ENCODE measurements at regions not wholly inside any gene's neighbourhood (a gene's known extent, or its start where the extent isn't known, plus 50 kb on each side); places are given as distances from the start of the nearest gene placed in this dataset.

GRCh38 chr13:34129436-34129835 is 311.5 kb downstream of the RFC3 start:
- no peak for DNase-seq

- DNase-seq, result no peak
Observed at GRCh38 chr13:34137200-34137599, 319.3 kb downstream of the RFC3 start.

- no peak for DNase-seq
Observed at GRCh38 chr13:34139660-34140227, 321.8 kb downstream of the RFC3 start.

- no peak for DNase-seq
Observed at GRCh38 chr13:34143637-34144036, 325.7 kb downstream of the RFC3 start.

GRCh38 chr13:34144142-34144541 is 326.2 kb downstream of the RFC3 start:
- no peak for DNase-seq

GRCh38 chr13:34145061-34145460 is 327.1 kb downstream of the RFC3 start:
- no peak for DNase-seq

- no peak for DNase-seq
Observed at GRCh38 chr13:34148359-34148758, 330.4 kb downstream of the RFC3 start.

- no peak for DNase-seq
Observed at GRCh38 chr13:34151885-34152284, 333.9 kb downstream of the RFC3 start.

- DNase-seq, result no peak
Observed at GRCh38 chr13:34152409-34152808, 334.5 kb downstream of the RFC3 start.

- no peak for DNase-seq
Observed at GRCh38 chr13:34152996-34153395, 335.0 kb downstream of the RFC3 start.

GRCh38 chr13:34153428-34154180 is 335.7 kb downstream of the RFC3 start:
- DNase-seq, result no peak

- no peak for DNase-seq
Observed at GRCh38 chr13:34155931-34156607, 338.1 kb downstream of the RFC3 start.

GRCh38 chr13:34156841-34157365 is 339.0 kb downstream of the RFC3 start:
- DNase-seq, result peak; percentile 47

GRCh38 chr13:34159946-34160345 is 342.0 kb downstream of the RFC3 start:
- no peak for DNase-seq

- no peak for DNase-seq
Observed at GRCh38 chr13:34161931-34162543, 344.1 kb downstream of the RFC3 start.

GRCh38 chr13:34162544-34162933 is 344.6 kb downstream of the RFC3 start:
- no peak for DNase-seq

- DNase-seq, result no peak
Observed at GRCh38 chr13:34164582-34164981, 346.6 kb downstream of the RFC3 start.

GRCh38 chr13:34165158-34165557 is 347.2 kb downstream of the RFC3 start:
- DNase-seq, result no peak

GRCh38 chr13:34166406-34166805 is 348.5 kb downstream of the RFC3 start:
- no peak for DNase-seq

GRCh38 chr13:34167347-34167746 is 349.4 kb downstream of the RFC3 start:
- no peak for DNase-seq

- no peak for DNase-seq
Observed at GRCh38 chr13:34172048-34172447, 354.1 kb downstream of the RFC3 start.

GRCh38 chr13:34174671-34175145 is 356.8 kb downstream of the RFC3 start:
- no peak for DNase-seq

GRCh38 chr13:34175551-34175950 is 357.6 kb downstream of the RFC3 start:
- DNase-seq, result no peak
